ENCODE measurements at regions not wholly inside any gene's neighbourhood (a gene's known extent, or its start where the extent isn't known, plus 50 kb on each side); places are given as distances from the start of the nearest gene placed in this dataset.

DNA sequence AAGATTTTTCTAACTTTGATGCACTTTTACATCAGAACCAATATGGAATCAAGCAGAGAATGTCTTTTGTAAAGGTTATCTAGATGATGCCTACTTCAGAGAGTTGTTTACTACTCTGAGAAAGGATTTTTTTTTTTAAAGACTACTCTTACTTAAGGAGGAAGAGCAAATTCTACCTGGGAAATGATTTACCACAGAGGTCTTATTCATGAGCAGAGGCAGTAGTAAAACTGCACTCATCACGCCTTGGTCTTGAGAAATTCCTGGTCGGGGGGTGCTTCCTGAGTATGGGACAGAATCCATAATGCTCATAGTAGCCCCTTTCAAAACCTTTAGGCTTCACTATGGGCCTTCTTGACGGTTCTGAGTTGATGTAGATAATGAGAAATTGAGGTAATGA lies 241.8 kb upstream of the PREP start:
- Histone ChIP-seq H3K4me2 (replicated peaks; ENCODE audit: extremely low read depth, low read length, poor library complexity, severe bottlenecking) (no peak overlapping the region), H2AFZ (ENCODE audit: insufficient read depth, low read depth, low read length, poor library complexity, severe bottlenecking) (no peak overlapping the region), H3K27me3 (ENCODE audit: control insufficient read depth in 2 of 2, insufficient read depth in 2 of 2, low read length in 2 of 2) (no peaks in the 10 kb centered on the region), H3K4me1 (ENCODE audit: control insufficient read depth in 1 of 2, insufficient read depth in 2 of 2, low read length in 2 of 2) (peaks cover 4 to 7% of the 10 kb centered on the region in 2 donors), H3K27ac (ENCODE audit: low read depth in 1 of 2, low read length in 2 of 2) (no peak overlapping the region), H3K9ac (ENCODE audit: insufficient read depth, low read length, poor library complexity, severe bottlenecking) (no peak overlapping the region), H3K79me2 (ENCODE audit: insufficient read depth, low read length) (no peaks in the 10 kb centered on the region), H3K4me3 (replicated peaks in 1 of 3; ENCODE audit: low read depth in 2 of 3, low read length in 3 of 3) (no peak overlapping the region), H4K20me1 (ENCODE audit: insufficient read depth, low read length) (no peaks in the 10 kb centered on the region), H3K36me3 (replicated peaks in 1 of 2; ENCODE audit: control insufficient read depth in 1 of 2, insufficient read depth in 2 of 2, low read length in 2 of 2) (no peaks in the 10 kb centered on the region), H3K9me3 (replicated peaks in 1 of 2; ENCODE audit: control insufficient read depth in 1 of 2, insufficient read depth in 1 of 2, low read length in 2 of 2) (no peaks in the 10 kb centered on the region)
- Mint-ChIP-seq H3K27me3 (ENCODE audit: low read depth in 3 of 3) (peaks cover 0 to 3% (median 2%) of the 10 kb centered on the region in 3 donors), H3K27ac (no peak overlapping the region), H3K4me3 (no peak overlapping the region), H3K36me3 (no peaks in the 10 kb centered on the region), H3K9me3 (peaks cover 0 to 2% (median 0%) of the 10 kb centered on the region in 7 donors), H3K4me1 (peaks cover 9% of the 10 kb centered on the region)
- TF ChIP-seq, protein P1, sequence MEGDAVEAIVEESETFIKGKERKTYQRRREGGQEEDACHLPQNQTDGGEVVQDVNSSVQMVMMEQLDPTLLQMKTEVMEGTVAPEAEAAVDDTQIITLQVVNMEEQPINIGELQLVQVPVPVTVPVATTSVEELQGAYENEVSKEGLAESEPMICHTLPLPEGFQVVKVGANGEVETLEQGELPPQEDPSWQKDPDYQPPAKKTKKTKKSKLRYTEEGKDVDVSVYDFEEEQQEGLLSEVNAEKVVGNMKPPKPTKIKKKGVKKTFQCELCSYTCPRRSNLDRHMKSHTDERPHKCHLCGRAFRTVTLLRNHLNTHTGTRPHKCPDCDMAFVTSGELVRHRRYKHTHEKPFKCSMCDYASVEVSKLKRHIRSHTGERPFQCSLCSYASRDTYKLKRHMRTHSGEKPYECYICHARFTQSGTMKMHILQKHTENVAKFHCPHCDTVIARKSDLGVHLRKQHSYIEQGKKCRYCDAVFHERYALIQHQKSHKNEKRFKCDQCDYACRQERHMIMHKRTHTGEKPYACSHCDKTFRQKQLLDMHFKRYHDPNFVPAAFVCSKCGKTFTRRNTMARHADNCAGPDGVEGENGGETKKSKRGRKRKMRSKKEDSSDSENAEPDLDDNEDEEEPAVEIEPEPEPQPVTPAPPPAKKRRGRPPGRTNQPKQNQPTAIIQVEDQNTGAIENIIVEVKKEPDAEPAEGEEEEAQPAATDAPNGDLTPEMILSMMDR (IDR thresholded peaks at IDR 0.05), result no peak
- 92% methylated on average over 2 of the region's 3 CpGs for WGBS (ENCODE audit: insufficient coverage)
- DNase-seq, result no peak
- intact Hi-C loops (cut with micrococcal nuclease), result no loop called here

DNA sequence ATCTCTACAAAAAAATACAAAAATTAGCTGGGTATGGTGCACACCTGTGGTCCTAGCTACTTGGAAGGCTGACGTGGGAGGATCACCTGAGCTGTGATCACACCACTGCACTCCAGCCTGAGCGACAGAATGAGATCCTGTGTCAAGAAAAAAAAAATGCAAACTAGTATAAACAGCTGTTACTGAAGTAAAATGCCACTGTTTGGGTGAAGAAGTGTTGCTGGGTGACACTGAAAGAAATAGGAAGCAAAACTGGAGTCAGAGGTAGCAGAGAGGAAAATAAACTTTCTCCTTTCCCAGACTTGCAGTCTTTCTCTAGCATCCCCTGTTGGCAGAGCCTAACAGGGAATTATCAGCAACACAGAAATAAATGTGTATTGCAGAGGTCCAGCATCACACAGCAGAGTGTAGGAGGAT lies 241.2 kb upstream of the PREP start:
- TF ChIP-seq, protein P1 (IDR thresholded peaks at IDR 0.05), result no peak
- H2AFZ ChIP-seq (ENCODE audit: insufficient read depth, low read depth, low read length, poor library complexity, severe bottlenecking), result no peak overlapping the region
- no peaks in the 10 kb centered on the region for H3K79me2 ChIP-seq (ENCODE audit: insufficient read depth, low read length)
- H3K9ac ChIP-seq (ENCODE audit: insufficient read depth, low read length, poor library complexity, severe bottlenecking), result no peak overlapping the region
- no peaks in the 10 kb centered on the region for H3K27me3 ChIP-seq (ENCODE audit: control insufficient read depth in 2 of 2, insufficient read depth in 2 of 2, low read length in 2 of 2)
- H3K27ac Mint-ChIP-seq, result no peak overlapping the region
- H3K9me3 ChIP-seq (replicated peaks in 1 of 2; ENCODE audit: control insufficient read depth in 1 of 2, insufficient read depth in 1 of 2, low read length in 2 of 2), result no peaks in the 10 kb centered on the region
- WGBS (ENCODE audit: insufficient coverage), result 78% methylated on average over 2 of the region's 2 CpGs
- peaks cover 9% of the 10 kb centered on the region for H3K4me1 Mint-ChIP-seq
- no peaks in the 10 kb centered on the region for H4K20me1 ChIP-seq (ENCODE audit: insufficient read depth, low read length)
- H3K4me1 ChIP-seq (ENCODE audit: control insufficient read depth in 1 of 2, insufficient read depth in 2 of 2, low read length in 2 of 2), result peaks cover 4 to 7% of the 10 kb centered on the region in 2 donors
- no peak for DNase-seq
- H3K4me3 Mint-ChIP-seq, result no peak overlapping the region
- H3K9me3 Mint-ChIP-seq, result peaks cover 0 to 2% (median 0%) of the 10 kb centered on the region in 7 donors
- H3K4me2 ChIP-seq (replicated peaks; ENCODE audit: extremely low read depth, low read length, poor library complexity, severe bottlenecking), result no peak overlapping the region
- H3K4me3 ChIP-seq (replicated peaks in 1 of 3; ENCODE audit: low read depth in 2 of 3, low read length in 3 of 3), result no peak overlapping the region
- no peak overlapping the region for H3K27ac ChIP-seq (ENCODE audit: low read depth in 1 of 2, low read length in 2 of 2)
- intact Hi-C loops (cut with micrococcal nuclease), result no loop called here
- no peaks in the 10 kb centered on the region for H3K36me3 Mint-ChIP-seq
- peaks cover 0 to 2% (median 1%) of the 10 kb centered on the region in 3 donors for H3K27me3 Mint-ChIP-seq (ENCODE audit: low read depth in 3 of 3)
- H3K36me3 ChIP-seq (replicated peaks in 1 of 2; ENCODE audit: control insufficient read depth in 1 of 2, insufficient read depth in 2 of 2, low read length in 2 of 2), result no peaks in the 10 kb centered on the region
